Astrocyte (in vitro differentiated cells and primary cell): ENCODE measurements at regions not wholly inside any gene's neighbourhood (a gene's known extent, or its start where the extent isn't known, plus 50 kb on each side); places are given as distances from the start of the nearest gene placed in this dataset.

Experiments used
- DNase-seq: peaks from one replicate; pipeline ENCODE4 v3.0.0-alpha.2; 2010; ENCODE audit warnings: low read depth
- FAIRE-seq: peaks from 2 replicates; lab custom pipeline; 2011; peaks lifted over from hg19 to GRCh38; lab: Jason Lieb, UNC
- H2AFZ ChIP-seq: 2 replicates; pipeline ENCODE4 v1.6.0; 2012; ENCODE audit warnings: low read depth, low read length, inconsistent platforms
- H3K27ac ChIP-seq: 2 replicates; pipeline ENCODE4 v1.5.1; 2011; ENCODE audit warnings: low read depth, low read length, inconsistent platforms
- H3K27me3 ChIP-seq: 2 replicates; pipeline ENCODE4 v1.6.0; 2011; ENCODE audit warnings: low read length, inconsistent platforms; ENCODE audit not compliant: insufficient read depth
- H3K36me3 ChIP-seq: 2 replicates; pipeline ENCODE4 v1.5.1; 2011; ENCODE audit warnings: low read length, inconsistent platforms; ENCODE audit not compliant: insufficient read depth
- H3K4me1 ChIP-seq: 2 replicates; pipeline ENCODE4 v1.5.1; 2011; ENCODE audit warnings: low read length, inconsistent platforms; ENCODE audit not compliant: insufficient read depth
- H3K4me2 ChIP-seq: 2 replicates; pipeline ENCODE4 v1.6.0; 2012; ENCODE audit warnings: low read length, inconsistent platforms
- H3K4me3 ChIP-seq: 2 replicates; pipeline ENCODE4 v1.5.1; 2011; ENCODE audit warnings: low read depth, mild to moderate bottlenecking, low read length, inconsistent platforms; ENCODE audit not compliant: insufficient read depth
- H3K79me2 ChIP-seq: 2 replicates; pipeline ENCODE4 v1.6.0; 2012; ENCODE audit warnings: mild to moderate bottlenecking, low read length, inconsistent platforms; ENCODE audit not compliant: insufficient read depth
- H3K9ac ChIP-seq: 2 replicates; pipeline ENCODE4 v1.6.0; 2012; ENCODE audit warnings: mild to moderate bottlenecking, low read length, inconsistent platforms
- H3K9me3 ChIP-seq: 2 replicates; pipeline ENCODE4 v1.5.1; 2012; ENCODE audit warnings: low read depth, mild to moderate bottlenecking, low read length, inconsistent platforms; ENCODE audit not compliant: insufficient read depth
- H4K20me1 ChIP-seq: 2 replicates; pipeline ENCODE4 v1.6.0; 2012; ENCODE audit warnings: low read length, inconsistent platforms; ENCODE audit not compliant: insufficient read depth
- H3K27ac Mint-ChIP-seq: one replicate; pipeline ENCODE4 v1.8.0; 2021; ENCODE audit warnings: mild to moderate bottlenecking, mixed read lengths; ENCODE audit not compliant: unreplicated experiment
- H3K27me3 Mint-ChIP-seq: one replicate; pipeline ENCODE4 v1.8.0; 2021; ENCODE audit warnings: low read depth, mixed read lengths; ENCODE audit not compliant: unreplicated experiment
- H3K36me3 Mint-ChIP-seq: one replicate; pipeline ENCODE4 v1.8.0; 2021; ENCODE audit warnings: low read depth, mixed read lengths; ENCODE audit not compliant: unreplicated experiment
- H3K4me1 Mint-ChIP-seq: one replicate; pipeline ENCODE4 v1.8.0; 2021; ENCODE audit warnings: low read depth, mixed read lengths; ENCODE audit not compliant: unreplicated experiment
- H3K4me3 Mint-ChIP-seq: one replicate; pipeline ENCODE4 v1.8.0; 2021; ENCODE audit warnings: mild to moderate bottlenecking, moderate library complexity, mixed read lengths; ENCODE audit not compliant: unreplicated experiment
- H3K9me3 Mint-ChIP-seq: one replicate; pipeline ENCODE4 v1.8.0; 2021; ENCODE audit warnings: mild to moderate bottlenecking, mixed read lengths; ENCODE audit not compliant: unreplicated experiment
- CTCF ChIP-seq: IDR thresholded peaks from 2 replicates; pipeline ENCODE4 v1.5.1; 2011; ENCODE audit warnings: low read depth, mild to moderate bottlenecking, inconsistent platforms, low read length, moderate library complexity; ENCODE audit not compliant: insufficient read depth
- EZH2 ChIP-seq: IDR thresholded peaks from 2 replicates; pipeline ENCODE4 v1.6.1; 2012; ENCODE audit warnings: mild to moderate bottlenecking, low read length, inconsistent platforms; ENCODE audit not compliant: insufficient read depth

GRCh38 chr2:18422432-18423165 is 137.9 kb downstream of the RDH14 start:
- Histone ChIP-seq H4K20me1 (no peaks in the 10 kb centered on the region), H3K27ac (no peak overlapping the region), H3K36me3 (no peaks in the 10 kb centered on the region), H3K79me2 (no peaks in the 10 kb centered on the region), H3K27me3 (no peaks in the 10 kb centered on the region), H3K9me3 (no peaks in the 10 kb centered on the region), H3K4me3 (no peak overlapping the region), H3K4me2 (no peak overlapping the region), H2AFZ (no peak overlapping the region), H3K9ac (no peak overlapping the region), H3K4me1 (no peaks in the 10 kb centered on the region)
- H3K36me3 Mint-ChIP-seq = no peaks in the 10 kb centered on the region
- peaks cover 2% of the 10 kb centered on the region for H3K9me3 Mint-ChIP-seq
- DNase-seq (no peak), FAIRE-seq (peak; percentile 47)
- no peak overlapping the region for H3K4me3 Mint-ChIP-seq
- peaks cover 2% of the 10 kb centered on the region for H3K27me3 Mint-ChIP-seq
- no peak for TF ChIP-seq CTCF
- no peak for TF ChIP-seq EZH2
- H3K4me1 Mint-ChIP-seq = peaks cover 4% of the 10 kb centered on the region
- H3K27ac Mint-ChIP-seq = no peak overlapping the region

GRCh38 chr2:18413676-18414396 is 146.6 kb downstream of the RDH14 start:
- H3K4me1 Mint-ChIP-seq = peaks cover 13% of the 10 kb centered on the region
- Histone ChIP-seq H3K27me3 (no peaks in the 10 kb centered on the region), H3K9me3 (no peaks in the 10 kb centered on the region), H4K20me1 (no peaks in the 10 kb centered on the region), H3K4me2 (peak overlapping the region; percentile 74), H3K36me3 (no peaks in the 10 kb centered on the region), H3K4me1 (peaks cover 17% of the 10 kb centered on the region), H2AFZ (no peak overlapping the region), H3K9ac (peak overlapping the region; percentile 35), H3K4me3 (no peak overlapping the region), H3K79me2 (no peaks in the 10 kb centered on the region), H3K27ac (peak overlapping the region; percentile 78)
- H3K4me3 Mint-ChIP-seq = no peak overlapping the region
- TF ChIP-seq EZH2 (no peak), CTCF (no peak)
- no peak overlapping the region for H3K27ac Mint-ChIP-seq
- H3K9me3 Mint-ChIP-seq = no peaks in the 10 kb centered on the region
- FAIRE-seq = peak; percentile 97
- H3K27me3 Mint-ChIP-seq = peaks cover 2% of the 10 kb centered on the region
- no peaks in the 10 kb centered on the region for H3K36me3 Mint-ChIP-seq
- DNase-seq = peak; percentile 87
